ENCODE measurements at regions not wholly inside any gene's neighbourhood (a gene's known extent, or its start where the extent isn't known, plus 50 kb on each side); places are given as distances from the start of the nearest gene placed in this dataset.
"Not testable (repeated sequence)": the region's sequence is repeated elsewhere in the genome, so short reads cannot be mapped to it uniquely, and the experiment has no call there.

DNA sequence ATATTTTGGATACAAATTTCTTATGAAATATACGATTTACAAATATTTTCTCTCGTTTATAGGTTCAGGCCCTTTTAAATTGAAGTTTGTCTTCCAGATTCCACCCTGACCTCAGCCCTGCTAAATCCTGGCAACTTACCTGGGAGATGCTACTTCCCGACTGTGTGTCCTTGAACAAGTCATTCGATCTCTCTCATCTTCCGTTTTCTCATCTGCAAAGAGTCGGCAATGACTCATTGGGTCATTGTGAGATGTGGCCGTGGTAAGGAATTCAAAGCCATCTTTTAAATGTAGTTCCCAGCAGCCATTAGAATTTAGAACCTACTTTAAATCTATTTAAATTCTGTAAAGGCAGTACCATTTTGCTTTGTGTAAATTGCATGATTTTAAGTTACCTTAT, 72.5 kb downstream of the LHX2 start:
- no peaks in the 10 kb centered on the region for H3K4me1 Mint-ChIP-seq
- CTCF ChIA-PET = no interaction called here
- no peak overlapping the region for H3K27ac Mint-ChIP-seq
- H3K4me3 Mint-ChIP-seq = no peak overlapping the region
- H3K27me3 Mint-ChIP-seq = peaks cover 8% of the 10 kb centered on the region
- peaks cover 15% of the 10 kb centered on the region for H3K9me3 Mint-ChIP-seq
- POLR2A ChIA-PET = no interaction called here
- H3K36me3 Mint-ChIP-seq (ENCODE audit: low read depth) = no peaks in the 10 kb centered on the region
- DNase-seq = no peak

DNA sequence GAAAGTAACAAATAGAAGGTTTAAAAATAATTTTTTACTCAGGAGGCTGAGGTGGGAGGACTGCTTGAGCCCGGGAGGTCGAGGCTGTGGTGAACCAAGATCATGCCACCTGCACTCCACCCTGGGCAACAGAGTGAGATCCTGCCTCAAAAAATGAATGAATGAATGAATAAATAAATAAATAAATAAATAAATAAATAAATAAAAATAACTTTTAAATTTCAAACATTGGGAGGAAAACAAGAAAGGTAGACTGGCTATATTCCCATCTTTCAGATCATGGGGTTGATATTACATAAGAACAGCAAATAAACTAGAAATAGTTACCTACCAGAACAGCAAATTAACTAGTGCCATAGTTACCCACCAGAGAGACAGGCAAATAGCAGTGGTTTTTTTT, 75.7 kb downstream of the LHX2 start:
- POLR2A ChIA-PET = no interaction called here
- H3K27me3 Mint-ChIP-seq = peaks cover 8% of the 10 kb centered on the region
- H3K36me3 Mint-ChIP-seq (ENCODE audit: low read depth) = no peaks in the 10 kb centered on the region
- H3K4me3 Mint-ChIP-seq = no peak overlapping the region
- H3K4me1 Mint-ChIP-seq = no peaks in the 10 kb centered on the region
- H3K9me3 Mint-ChIP-seq = peaks cover 15% of the 10 kb centered on the region
- no peak for DNase-seq
- no peak overlapping the region for H3K27ac Mint-ChIP-seq
- CTCF ChIA-PET = no interaction called here

DNA sequence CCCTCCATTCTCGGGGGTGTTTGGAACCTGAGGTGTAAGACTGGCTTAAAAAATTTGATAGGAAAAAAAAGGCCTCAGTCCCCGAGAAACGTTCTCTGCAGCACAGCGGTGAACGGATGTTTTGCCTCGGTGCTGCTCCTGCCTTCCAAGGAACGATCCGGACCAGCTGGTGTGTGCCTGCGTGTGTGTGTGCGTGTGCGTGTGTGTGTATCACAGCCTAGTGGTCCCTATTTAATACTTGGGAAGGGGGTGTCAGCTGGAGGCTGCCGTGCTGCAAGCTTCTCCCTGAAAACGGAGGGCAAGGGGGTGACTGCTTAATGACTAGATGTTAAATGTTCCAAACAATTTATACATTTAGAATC, 76.9 kb downstream of the LHX2 start:
- no peak for DNase-seq
- POLR2A ChIA-PET = no interaction called here
- Mint-ChIP-seq H3K4me3 (no peak overlapping the region), H3K27ac (no peak overlapping the region), H3K27me3 (peaks cover 8% of the 10 kb centered on the region), H3K36me3 (ENCODE audit: low read depth) (no peaks in the 10 kb centered on the region), H3K4me1 (no peaks in the 10 kb centered on the region), H3K9me3 (peaks cover 15% of the 10 kb centered on the region)
- CTCF ChIA-PET = no interaction called here

DNA sequence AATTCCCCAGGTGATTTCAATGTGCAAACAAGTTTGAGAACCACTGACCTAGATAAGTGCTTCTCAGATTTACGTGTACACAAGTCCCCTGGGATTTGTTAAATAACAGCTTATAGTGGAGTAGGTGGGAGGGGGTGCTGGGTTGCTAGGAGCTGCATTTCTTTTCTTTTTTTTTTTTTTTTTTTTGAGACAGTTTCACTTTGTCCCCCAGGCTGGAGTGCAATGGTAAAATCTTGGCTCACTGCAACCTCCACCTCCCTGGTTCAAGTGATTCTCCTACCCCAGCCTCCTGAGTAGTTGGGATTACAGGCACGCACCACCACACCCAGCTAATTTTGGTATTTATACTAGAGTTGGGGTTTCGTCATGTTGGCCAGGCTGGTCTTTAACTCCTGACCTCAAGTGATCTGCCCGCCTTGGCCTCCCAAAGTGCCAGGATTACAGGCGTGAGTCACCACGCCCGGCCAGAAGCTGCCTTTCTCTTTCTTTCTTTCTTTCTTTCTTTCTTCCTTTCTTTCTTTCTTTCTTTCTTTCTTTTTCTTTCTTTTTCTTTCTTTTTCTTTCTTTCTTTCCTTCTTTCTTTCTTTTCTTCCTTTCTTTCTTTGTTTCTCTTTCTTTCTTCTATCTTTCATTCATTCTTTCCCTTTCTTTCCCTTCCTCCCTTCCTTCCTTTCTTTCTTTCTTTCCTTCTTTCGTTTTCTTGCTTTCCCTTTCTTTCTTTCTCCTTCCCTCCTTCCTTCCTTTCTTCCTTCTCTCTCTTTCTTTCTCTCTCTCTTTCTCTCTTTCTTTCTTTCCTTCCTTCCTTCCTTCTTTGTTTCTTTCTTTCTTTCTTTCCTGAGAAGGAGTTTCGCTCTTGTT, 78.3 kb downstream of the LHX2 start:
- H3K36me3 Mint-ChIP-seq (ENCODE audit: low read depth); POLR2A ChIA-PET; H3K27ac Mint-ChIP-seq; DNase-seq; CTCF ChIA-PET; H3K27me3 Mint-ChIP-seq; H3K4me1 Mint-ChIP-seq; H3K4me3 Mint-ChIP-seq: not testable (repeated sequence)
- peaks cover 15% of the 10 kb centered on the region for H3K9me3 Mint-ChIP-seq

DNA sequence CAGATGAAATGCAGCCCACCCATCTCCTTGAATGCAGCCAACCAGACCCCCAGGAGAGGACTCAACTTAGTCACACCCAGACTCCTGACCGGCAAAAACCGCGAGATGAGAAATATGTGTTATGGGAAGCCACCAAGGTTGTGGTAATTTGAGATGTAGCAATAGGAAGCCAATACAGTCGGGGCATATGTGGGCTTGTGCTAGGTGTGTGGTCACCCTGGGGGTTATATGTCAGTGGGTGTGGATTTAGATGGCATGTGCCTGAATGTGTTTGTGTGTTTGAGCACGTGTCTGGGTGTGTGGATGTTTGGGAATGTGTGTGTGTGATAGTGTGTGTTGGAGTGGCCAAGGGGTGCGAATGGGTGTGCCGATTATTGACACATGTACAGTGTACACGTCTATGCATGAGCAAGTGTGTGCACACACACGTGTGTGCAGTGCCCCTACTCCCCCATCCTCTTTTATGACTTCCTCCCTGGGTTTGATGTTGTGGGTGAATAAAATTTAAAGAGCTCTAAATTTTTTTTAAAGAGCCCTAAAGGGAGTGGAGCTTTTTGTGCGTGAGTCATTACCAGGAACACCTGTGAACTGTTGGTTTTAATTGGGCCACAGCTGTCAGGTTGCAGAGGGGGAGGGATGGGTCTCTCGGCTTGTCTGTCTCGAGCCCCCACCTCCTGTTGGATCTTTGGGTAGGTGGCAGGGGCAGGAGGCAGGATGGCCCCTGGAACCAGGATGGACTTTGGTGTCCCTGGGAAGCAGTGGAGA, 86.8 kb downstream of the LHX2 start:
- no peaks in the 10 kb centered on the region for H3K9me3 Mint-ChIP-seq
- no peaks in the 10 kb centered on the region for H3K36me3 Mint-ChIP-seq (ENCODE audit: low read depth)
- no peak overlapping the region for H3K27ac Mint-ChIP-seq
- peaks cover 2% of the 10 kb centered on the region for H3K4me1 Mint-ChIP-seq
- H3K4me3 Mint-ChIP-seq = no peak overlapping the region
- ChIA-PET POLR2A (no interaction called here), CTCF (no interaction called here)
- DNase-seq = no peak
- H3K27me3 Mint-ChIP-seq = peaks cover 5% of the 10 kb centered on the region

DNA sequence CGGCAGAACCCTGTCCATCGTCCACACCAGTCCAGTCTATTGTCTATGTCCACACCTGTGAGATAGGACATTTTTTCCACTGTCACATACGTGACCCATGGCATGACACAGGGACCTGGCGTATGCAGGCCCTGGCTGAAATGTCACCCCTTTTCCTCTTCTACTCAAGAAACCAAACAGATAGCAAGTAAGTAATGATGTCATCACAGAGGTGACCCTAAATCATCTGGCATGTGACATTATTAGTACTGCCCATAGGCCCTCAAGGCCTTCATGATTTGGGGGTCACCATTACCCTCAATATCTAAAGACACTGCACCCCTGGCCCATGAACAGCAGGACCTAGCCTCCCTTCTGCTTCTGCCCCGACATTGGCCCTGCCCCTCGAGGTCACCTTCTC, 88.3 kb downstream of the LHX2 start:
- H3K4me3 Mint-ChIP-seq = no peak overlapping the region
- no peaks in the 10 kb centered on the region for H3K36me3 Mint-ChIP-seq (ENCODE audit: low read depth)
- H3K27ac Mint-ChIP-seq = no peak overlapping the region
- H3K4me1 Mint-ChIP-seq = peaks cover 2% of the 10 kb centered on the region
- no peaks in the 10 kb centered on the region for H3K9me3 Mint-ChIP-seq
- CTCF ChIA-PET = no interaction called here
- POLR2A ChIA-PET = no interaction called here
- no peak for DNase-seq
- H3K27me3 Mint-ChIP-seq = peaks cover 5% of the 10 kb centered on the region

DNA sequence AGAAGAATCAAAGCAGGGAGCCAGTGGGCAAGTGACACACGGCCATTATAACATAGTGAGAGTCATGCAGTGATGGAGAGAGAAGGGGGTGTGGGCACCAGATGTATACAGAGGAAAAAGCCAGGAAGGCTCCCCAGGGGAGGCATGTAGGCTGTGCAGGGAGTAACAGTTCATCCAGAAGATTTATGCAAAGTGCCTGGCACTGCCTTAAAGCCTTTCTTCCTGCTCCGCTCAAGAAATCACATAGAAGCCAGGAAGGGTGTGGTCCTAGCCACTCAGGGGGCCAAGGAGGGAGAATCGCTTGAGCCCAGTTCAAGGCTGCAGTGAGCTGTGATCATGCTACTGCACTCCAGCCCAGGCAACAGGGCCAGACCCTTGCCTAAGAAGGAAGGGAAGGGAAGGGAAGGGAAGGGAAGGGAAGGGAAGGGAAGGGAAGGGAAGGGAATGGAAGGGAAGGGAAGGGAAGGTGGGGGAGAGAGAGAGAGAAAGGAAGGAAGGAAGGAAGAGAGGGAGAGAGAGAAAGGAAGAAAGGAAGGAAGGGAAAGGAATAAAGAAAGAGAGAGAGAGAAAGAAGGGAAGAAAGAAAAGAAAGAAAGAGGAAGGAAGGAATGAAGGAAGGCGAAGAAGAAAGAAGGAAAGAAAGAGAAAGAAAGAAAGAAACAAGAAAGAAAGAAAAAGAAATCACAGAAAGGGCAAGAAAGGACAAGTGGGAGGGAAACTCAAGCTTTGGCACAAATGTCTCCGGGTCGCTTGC, 89.8 kb downstream of the LHX2 start:
- H3K9me3 Mint-ChIP-seq = no peaks in the 10 kb centered on the region
- DNase-seq = no peak
- no peak overlapping the region for H3K27ac Mint-ChIP-seq
- peaks cover 2% of the 10 kb centered on the region for H3K4me1 Mint-ChIP-seq
- CTCF ChIA-PET = no interaction called here
- H3K4me3 Mint-ChIP-seq = no peak overlapping the region
- no peaks in the 10 kb centered on the region for H3K36me3 Mint-ChIP-seq (ENCODE audit: low read depth)
- H3K27me3 Mint-ChIP-seq = peaks cover 5% of the 10 kb centered on the region
- POLR2A ChIA-PET = no interaction called here

DNA sequence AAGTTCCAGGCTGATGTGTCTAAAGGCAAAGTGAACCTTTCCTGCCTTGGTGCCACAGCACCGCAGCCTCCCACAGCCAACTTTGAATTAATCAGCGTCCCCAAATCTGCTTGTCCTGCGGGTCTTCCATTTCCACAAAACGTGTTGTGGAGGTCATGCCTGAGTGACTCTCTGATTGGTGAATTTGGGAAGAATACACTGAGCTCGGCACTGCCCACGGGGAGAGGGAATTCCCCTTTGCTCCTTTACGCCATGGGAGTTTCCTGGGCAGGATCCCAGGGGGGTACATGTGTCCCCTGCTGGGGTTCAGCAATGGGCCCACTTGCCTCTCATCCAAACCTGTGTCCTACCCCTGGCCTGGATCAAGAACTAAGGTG, 90.4 kb downstream of the LHX2 start:
- Mint-ChIP-seq H3K4me1 (peaks cover 2% of the 10 kb centered on the region), H3K27me3 (peaks cover 5% of the 10 kb centered on the region), H3K4me3 (no peak overlapping the region), H3K36me3 (ENCODE audit: low read depth) (no peaks in the 10 kb centered on the region), H3K27ac (no peak overlapping the region), H3K9me3 (no peaks in the 10 kb centered on the region)
- ChIA-PET POLR2A (no interaction called here), CTCF (no interaction called here)
- no peak for DNase-seq

DNA sequence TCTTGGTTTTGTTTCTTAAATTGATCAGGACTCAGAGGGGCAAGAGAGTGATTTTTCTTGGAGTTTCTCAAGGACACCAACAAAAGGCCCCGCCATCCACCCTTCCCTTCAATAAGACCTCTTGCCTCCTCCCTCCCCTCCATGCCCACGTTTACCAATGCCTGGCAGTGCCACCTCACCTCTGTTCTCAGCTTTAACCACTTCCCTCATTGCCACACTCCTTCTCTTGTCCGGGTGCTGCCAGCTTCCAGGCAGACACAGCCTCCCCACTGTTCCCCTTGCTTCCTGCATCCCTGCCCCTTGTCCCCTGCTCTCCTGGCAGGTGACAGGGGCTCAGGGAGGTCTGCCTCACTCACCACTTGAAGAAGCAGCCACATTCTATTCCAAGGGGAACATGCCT, 90.8 kb downstream of the LHX2 start:
- Mint-ChIP-seq H3K4me1 (peaks cover 2% of the 10 kb centered on the region), H3K9me3 (no peaks in the 10 kb centered on the region), H3K36me3 (ENCODE audit: low read depth) (no peaks in the 10 kb centered on the region), H3K27me3 (peaks cover 5% of the 10 kb centered on the region), H3K4me3 (no peak overlapping the region), H3K27ac (no peak overlapping the region)
- ChIA-PET POLR2A (no interaction called here), CTCF (no interaction called here)
- no peak for DNase-seq

DNA sequence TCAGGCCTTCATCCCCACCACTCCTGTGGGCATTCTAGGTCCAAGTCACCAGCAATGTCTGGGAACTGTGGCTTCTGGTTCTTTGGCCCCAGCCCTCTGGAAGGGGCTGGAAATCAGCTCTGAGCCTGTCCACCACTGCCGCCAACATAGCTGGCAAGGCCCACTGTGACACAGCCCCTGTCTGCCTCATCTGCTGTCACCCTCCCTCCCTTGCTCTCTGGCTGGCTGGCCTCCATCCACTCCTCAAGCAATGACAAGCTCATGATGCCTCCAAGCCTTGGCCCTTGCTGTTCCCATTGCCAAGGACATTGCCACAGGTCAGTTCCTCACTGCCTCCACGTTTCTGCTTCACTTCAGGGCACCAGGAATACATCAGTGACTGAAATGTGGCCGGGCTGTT, 93.7 kb downstream of the LHX2 start:
- H3K4me3 Mint-ChIP-seq = no peak overlapping the region
- no peak for DNase-seq
- H3K9me3 Mint-ChIP-seq = no peaks in the 10 kb centered on the region
- H3K4me1 Mint-ChIP-seq = peaks cover 2% of the 10 kb centered on the region
- ChIA-PET CTCF (no interaction called here), POLR2A (no interaction called here)
- H3K27me3 Mint-ChIP-seq = peaks cover 2% of the 10 kb centered on the region
- H3K27ac Mint-ChIP-seq = no peak overlapping the region
- H3K36me3 Mint-ChIP-seq (ENCODE audit: low read depth) = no peaks in the 10 kb centered on the region

DNA sequence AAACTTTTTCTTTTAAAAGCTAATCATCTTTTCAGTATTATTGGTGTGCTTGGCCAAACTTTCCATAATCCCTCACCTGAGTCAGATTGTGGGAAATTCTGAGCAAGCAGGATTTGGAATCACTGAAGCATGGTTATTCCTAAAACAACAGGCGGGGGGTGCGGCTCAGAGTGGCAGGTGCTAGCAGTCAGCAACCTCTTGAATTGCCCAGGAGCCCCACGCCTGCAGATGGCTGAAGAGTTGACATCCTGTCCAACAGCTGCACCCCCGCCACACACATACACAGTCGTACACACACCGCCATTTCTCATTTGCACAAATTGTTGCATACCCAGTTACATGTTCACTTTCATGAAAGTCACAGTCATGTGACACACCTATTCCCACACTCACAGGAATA, 96.6 kb downstream of the LHX2 start:
- H3K27ac Mint-ChIP-seq = no peak overlapping the region
- no peaks in the 10 kb centered on the region for H3K36me3 Mint-ChIP-seq (ENCODE audit: low read depth)
- peaks cover 1% of the 10 kb centered on the region for H3K4me1 Mint-ChIP-seq
- H3K27me3 Mint-ChIP-seq = no peaks in the 10 kb centered on the region
- ChIA-PET POLR2A (no interaction called here), CTCF (interaction anchor here (0.6 to 0.7 kb wide), 3 partner anchors 208 to 885 kb away, joined by 4 to 7 read pairs (median 4); no protein-coding TSS in a partner anchor)
- DNase-seq = no peak
- H3K9me3 Mint-ChIP-seq = no peaks in the 10 kb centered on the region
- no peak overlapping the region for H3K4me3 Mint-ChIP-seq

DNA sequence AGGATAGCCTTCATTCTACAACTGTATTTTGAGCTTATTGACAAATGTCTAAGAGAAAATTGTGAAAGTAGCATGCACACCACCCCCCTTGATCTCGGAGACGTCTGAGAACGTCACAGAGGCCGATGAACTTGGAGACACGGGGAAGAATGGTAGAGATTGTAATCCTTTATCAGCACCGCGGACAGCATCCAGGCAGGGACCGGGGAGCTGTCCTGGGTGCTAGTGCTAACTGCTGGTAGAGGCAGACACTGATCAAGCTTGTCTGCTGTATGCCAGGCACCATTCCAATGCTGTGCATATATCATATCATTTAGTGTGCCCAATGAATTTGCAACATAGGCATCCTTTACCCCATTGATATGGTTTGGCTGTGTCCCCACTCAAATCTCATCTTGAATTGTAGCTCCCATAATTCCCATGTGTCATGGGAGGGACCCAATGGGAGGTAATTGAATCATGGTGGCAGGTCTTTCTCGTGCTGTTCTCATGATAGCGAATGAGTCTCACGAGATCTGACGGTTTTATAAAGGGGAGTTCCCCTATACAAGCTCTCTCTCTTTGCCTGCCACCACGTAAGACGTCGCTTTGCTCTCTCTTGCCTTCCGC, 98.8 kb downstream of the LHX2 start:
- Mint-ChIP-seq H3K4me3 (no peak overlapping the region), H3K9me3 (no peaks in the 10 kb centered on the region), H3K4me1 (no peaks in the 10 kb centered on the region), H3K36me3 (ENCODE audit: low read depth) (no peaks in the 10 kb centered on the region), H3K27me3 (peaks cover under 1% of the 10 kb centered on the region), H3K27ac (no peak overlapping the region)
- CTCF ChIA-PET = interaction anchor here (1.2 kb wide), 1 partner anchor 16 kb away, joined by 3 read pairs; no protein-coding TSS in a partner anchor
- peak; percentile 60 for DNase-seq
- POLR2A ChIA-PET = no interaction called here

All from activated CD4-positive, alpha-beta T cell treated with anti-CD3 and anti-CD28 coated beads, Interleukin-2, amount 10 ng/mL, durations not matched to agents 7 days and 5 days (primary cell).